Fibroblast of the aortic adventitia (primary cell): ENCODE measurements at regions not wholly inside any gene's neighbourhood (a gene's known extent, or its start where the extent isn't known, plus 50 kb on each side); places are given as distances from the start of the nearest gene placed in this dataset.

Source experiments
- DNase-seq: peaks from one replicate; pipeline ENCODE4 v3.0.0-alpha.2; 2010; ENCODE audit warnings: low read depth
- H3K4me3 ChIP-seq: 2 replicates; pipeline ENCODE4 v1.5.1; 2011; ENCODE audit warnings: low read depth, mild to moderate bottlenecking, control low read depth, low read length, moderate library complexity
- TF ChIP-seq, protein P1 (sequence below): IDR thresholded peaks from 2 replicates; pipeline ENCODE4 v1.5.1; 2011; ENCODE audit warnings: mild to moderate bottlenecking, low read length, control low read depth, inconsistent platforms; ENCODE audit not compliant: insufficient read depth

DNA sequence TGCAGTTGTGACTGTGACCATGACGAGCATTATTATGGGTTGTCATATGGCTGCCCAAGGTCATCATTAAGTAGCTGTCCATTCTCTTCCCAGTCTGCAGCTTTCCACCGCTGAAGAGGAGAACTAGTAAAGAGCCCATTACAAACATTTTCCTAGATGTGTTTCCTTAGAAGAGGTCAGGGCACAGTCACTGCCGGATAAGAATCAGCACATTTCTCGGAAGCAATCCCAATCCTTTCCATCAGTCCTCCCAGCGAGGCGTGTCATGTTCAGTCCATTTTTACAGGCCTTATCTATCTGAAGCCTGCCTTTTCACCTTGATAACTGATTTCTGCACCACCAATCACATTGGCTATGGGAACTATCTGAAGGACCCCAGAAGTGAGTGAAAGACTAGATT is 319.9 kb upstream of the SLC14A2 start:
- TF ChIP-seq, protein P1, sequence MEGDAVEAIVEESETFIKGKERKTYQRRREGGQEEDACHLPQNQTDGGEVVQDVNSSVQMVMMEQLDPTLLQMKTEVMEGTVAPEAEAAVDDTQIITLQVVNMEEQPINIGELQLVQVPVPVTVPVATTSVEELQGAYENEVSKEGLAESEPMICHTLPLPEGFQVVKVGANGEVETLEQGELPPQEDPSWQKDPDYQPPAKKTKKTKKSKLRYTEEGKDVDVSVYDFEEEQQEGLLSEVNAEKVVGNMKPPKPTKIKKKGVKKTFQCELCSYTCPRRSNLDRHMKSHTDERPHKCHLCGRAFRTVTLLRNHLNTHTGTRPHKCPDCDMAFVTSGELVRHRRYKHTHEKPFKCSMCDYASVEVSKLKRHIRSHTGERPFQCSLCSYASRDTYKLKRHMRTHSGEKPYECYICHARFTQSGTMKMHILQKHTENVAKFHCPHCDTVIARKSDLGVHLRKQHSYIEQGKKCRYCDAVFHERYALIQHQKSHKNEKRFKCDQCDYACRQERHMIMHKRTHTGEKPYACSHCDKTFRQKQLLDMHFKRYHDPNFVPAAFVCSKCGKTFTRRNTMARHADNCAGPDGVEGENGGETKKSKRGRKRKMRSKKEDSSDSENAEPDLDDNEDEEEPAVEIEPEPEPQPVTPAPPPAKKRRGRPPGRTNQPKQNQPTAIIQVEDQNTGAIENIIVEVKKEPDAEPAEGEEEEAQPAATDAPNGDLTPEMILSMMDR: no peak
- no peak overlapping the region for H3K4me3 ChIP-seq
- DNase-seq: no peak

DNA sequence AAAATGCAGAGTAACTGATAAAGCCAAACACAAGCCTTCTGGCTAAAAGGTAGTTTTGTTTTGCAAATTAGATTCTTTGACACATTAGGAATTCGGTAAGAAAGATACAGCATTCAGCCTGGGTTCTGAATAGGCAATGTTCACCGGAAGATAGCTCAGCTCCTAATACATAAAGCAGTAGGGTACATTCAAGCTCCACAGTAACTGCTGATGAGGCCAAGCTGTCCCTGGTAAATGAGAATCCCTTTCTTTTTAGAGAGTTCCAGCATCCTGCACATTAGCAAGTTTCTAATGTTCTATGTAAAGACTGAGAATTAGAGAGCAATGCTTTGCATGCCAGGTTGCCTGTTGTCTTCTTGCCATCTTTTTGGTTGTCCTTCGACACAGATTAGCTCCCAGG is 316.3 kb upstream of the SLC14A2 start:
- TF ChIP-seq, protein P1: no peak
- H3K4me3 ChIP-seq: no peak overlapping the region
- no peak for DNase-seq

DNA sequence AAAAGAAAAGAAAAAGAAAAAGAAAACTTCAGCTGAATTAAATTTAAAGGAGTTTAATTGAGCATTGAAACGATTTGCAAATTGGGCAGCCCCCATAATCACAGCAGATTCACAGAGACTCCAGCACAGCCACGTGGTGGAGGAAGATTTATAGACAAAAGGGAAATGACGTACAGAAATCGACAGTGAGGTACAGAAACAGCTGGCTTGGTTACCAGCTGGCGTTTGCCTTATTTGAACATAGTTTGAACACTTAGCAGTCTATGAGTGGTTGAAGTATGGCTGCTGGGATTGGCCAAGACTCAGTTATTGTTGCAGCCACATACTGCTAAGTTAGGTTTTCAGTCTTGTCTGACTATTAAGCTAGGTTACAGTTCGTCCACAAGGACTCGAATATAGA is 312.2 kb upstream of the SLC14A2 start:
- DNase-seq: no peak

DNA sequence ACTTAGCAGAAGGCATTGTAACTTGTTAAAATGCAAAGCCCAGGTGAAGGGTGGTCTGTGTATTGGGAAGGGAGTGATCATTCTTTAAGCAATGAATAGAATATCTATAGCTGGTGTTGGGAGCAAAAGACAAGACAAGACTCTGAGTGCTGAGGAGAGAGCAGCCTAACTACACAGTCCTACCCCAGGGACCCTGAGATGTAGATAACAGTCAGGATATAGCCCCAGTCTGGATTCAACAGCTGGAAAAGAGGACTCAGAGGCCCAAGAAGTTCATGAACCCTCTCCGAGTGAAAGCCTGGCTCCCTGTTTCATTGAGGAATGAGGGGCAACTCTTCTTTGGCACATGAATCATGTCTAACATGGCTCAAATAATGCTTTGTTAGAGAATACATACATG is 310.7 kb upstream of the SLC14A2 start:
- DNase-seq: no peak
- no peak overlapping the region for H3K4me3 ChIP-seq
- TF ChIP-seq, protein P1: no peak

More for the DNA sequence above, 312.2 kb upstream of the SLC14A2 start:
- H3K4me3 ChIP-seq: no peak overlapping the region
- TF ChIP-seq, protein P1: no peak

GRCh38 chr18:45312555-45313126 is 302.6 kb upstream of the SLC14A2 start:
- DNase-seq: no peak
- TF ChIP-seq, protein P1: no peak
- H3K4me3 ChIP-seq: no peak overlapping the region

DNA sequence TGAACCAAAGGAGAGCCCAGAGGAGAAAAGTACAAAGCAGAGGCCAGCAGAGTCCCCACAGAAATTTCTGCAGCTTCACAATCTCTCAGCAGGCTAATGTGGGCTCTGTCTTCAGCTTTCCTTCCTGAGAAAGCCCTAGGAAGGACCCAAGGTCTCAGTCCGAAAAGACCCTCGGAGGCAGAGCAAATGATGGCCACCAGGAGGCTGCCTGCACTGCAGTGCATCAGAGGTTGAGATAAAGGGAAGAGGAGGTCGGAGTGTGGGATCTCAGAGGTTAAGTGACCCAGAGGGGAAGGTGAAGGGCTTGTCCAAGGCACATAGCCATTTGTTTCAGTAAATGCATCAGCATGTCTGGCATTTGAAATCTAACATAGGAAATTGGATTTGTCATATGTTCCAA is 299.1 kb upstream of the SLC14A2 start:
- TF ChIP-seq, protein P1: no peak

More for the DNA sequence above, 299.1 kb upstream of the SLC14A2 start:
- no peak for DNase-seq
- no peak overlapping the region for H3K4me3 ChIP-seq
